Fibroblast of mammary gland (primary cell): ENCODE measurements at regions not wholly inside any gene's neighbourhood (a gene's known extent, or its start where the extent isn't known, plus 50 kb on each side); places are given as distances from the start of the nearest gene placed in this dataset.
"Not testable (repeated sequence)": the region's sequence is repeated elsewhere in the genome, so short reads cannot be mapped to it uniquely, and the experiment has no call there.

ENCODE experiments used
- DNase-seq: peaks from one replicate; pipeline ENCODE4 v3.0.0-alpha.2; 2010; ENCODE audit warnings: low read depth
- H3K4me3 ChIP-seq: 2 replicates; pipeline ENCODE4 v1.5.1; 2011; ENCODE audit warnings: low read depth, mild to moderate bottlenecking, low read length, moderate library complexity; ENCODE audit not compliant: control insufficient read depth
- CTCF ChIP-seq: conservative IDR thresholded peaks from 2 replicates; pipeline ENCODE4 v1.5.1; 2011; ENCODE audit warnings: low read depth, low read length, inconsistent platforms; ENCODE audit not compliant: control insufficient read depth, insufficient read depth

GRCh38 chr1:67495327-67495726, 65.1 kb upstream of the SERBP1 start:
- no peak for DNase-seq
- H3K4me3 ChIP-seq = no peak overlapping the region
- TF ChIP-seq CTCF = no peak

GRCh38 chr1:67496329-67496728, 66.1 kb upstream of the SERBP1 start:
- TF ChIP-seq CTCF = no peak
- DNase-seq = no peak
- H3K4me3 ChIP-seq = no peak overlapping the region

GRCh38 chr1:67500413-67500959, 70.3 kb upstream of the SERBP1 start:
- no peak overlapping the region for H3K4me3 ChIP-seq
- TF ChIP-seq CTCF = peak; percentile 99
- peak; percentile 80 for DNase-seq

- TF ChIP-seq CTCF = no peak
- H3K4me3 ChIP-seq = no peak overlapping the region
- DNase-seq = no peak
Observed at GRCh38 chr1:67503974-67504373, 73.8 kb upstream of the SERBP1 start.

GRCh38 chr1:67513392-67514294, 83.4 kb upstream of the SERBP1 start:
- not testable (repeated sequence) for DNase-seq, H3K4me3 ChIP-seq

- no peak overlapping the region for H3K4me3 ChIP-seq
- no peak for DNase-seq
- TF ChIP-seq CTCF = no peak
Observed at GRCh38 chr1:67514300-67514699, 84.1 kb upstream of the SERBP1 start.

GRCh38 chr1:67514786-67515185, 84.6 kb upstream of the SERBP1 start:
- H3K4me3 ChIP-seq = no peak overlapping the region
- no peak for TF ChIP-seq CTCF

More at GRCh38 chr1:67514786-67515185, 84.6 kb upstream of the SERBP1 start:
- no peak for DNase-seq
